Endothelial cell (in vitro differentiated cells): ENCODE measurements at regions not wholly inside any gene's neighbourhood (a gene's known extent, or its start where the extent isn't known, plus 50 kb on each side); places are given as distances from the start of the nearest gene placed in this dataset.

Experiments
- DNase-seq: peaks from one replicate; pipeline ENCODE4 v3.0.0; 2021; ENCODE audit warnings: low spot score
- H3K27ac Mint-ChIP-seq: one replicate; pipeline ENCODE4 v1.8.0; 2021; ENCODE audit warnings: mixed read lengths, inconsistent platforms; ENCODE audit not compliant: unreplicated experiment
- H3K27me3 Mint-ChIP-seq: one replicate; pipeline ENCODE4 v1.8.0; 2021; ENCODE audit warnings: mild to moderate bottlenecking, moderate library complexity, mixed read lengths, inconsistent platforms; ENCODE audit not compliant: unreplicated experiment
- H3K36me3 Mint-ChIP-seq: one replicate; pipeline ENCODE4 v1.8.0; 2021; ENCODE audit warnings: mild to moderate bottlenecking, low read depth, mixed read lengths, inconsistent platforms; ENCODE audit not compliant: unreplicated experiment
- H3K4me1 Mint-ChIP-seq: one replicate; pipeline ENCODE4 v1.8.0; 2021; ENCODE audit warnings: mild to moderate bottlenecking, mixed read lengths, inconsistent platforms; ENCODE audit not compliant: unreplicated experiment
- H3K4me3 Mint-ChIP-seq: one replicate; pipeline ENCODE4 v1.8.0; 2021; ENCODE audit warnings: mild to moderate bottlenecking, mixed read lengths, inconsistent platforms; ENCODE audit not compliant: unreplicated experiment
- H3K9me3 Mint-ChIP-seq: one replicate; pipeline ENCODE4 v1.8.0; 2021; ENCODE audit warnings: mixed read lengths, inconsistent platforms; ENCODE audit not compliant: unreplicated experiment
- CTCF ChIP-seq: fragments of 200-600 bp; sonication (generic); IDR thresholded peaks from one replicate; pipeline ENCODE4 v1.5.0; 2021; ENCODE audit warnings: antibody characterized with exemption; ENCODE audit not compliant: unreplicated experiment

GRCh38 chr10:94093286-94093905 is 99.7 kb downstream of the PLCE1 start:
- Mint-ChIP-seq H3K4me3 (no peak overlapping the region), H3K27me3 (peaks cover 2% of the 10 kb centered on the region), H3K9me3 (no peaks in the 10 kb centered on the region), H3K36me3 (no peaks in the 10 kb centered on the region), H3K4me1 (peaks cover 2% of the 10 kb centered on the region), H3K27ac (no peak overlapping the region)
- TF ChIP-seq CTCF, result no peak
- DNase-seq, result no peak

GRCh38 chr10:94094540-94094939 is 100.8 kb downstream of the PLCE1 start:
- DNase-seq, result no peak
- H3K9me3 Mint-ChIP-seq, result no peaks in the 10 kb centered on the region
- peaks cover 2% of the 10 kb centered on the region for H3K27me3 Mint-ChIP-seq
- TF ChIP-seq CTCF, result no peak
- H3K4me1 Mint-ChIP-seq, result no peaks in the 10 kb centered on the region
- no peak overlapping the region for H3K4me3 Mint-ChIP-seq
- H3K36me3 Mint-ChIP-seq, result no peaks in the 10 kb centered on the region
- no peak overlapping the region for H3K27ac Mint-ChIP-seq

- H3K27ac Mint-ChIP-seq, result no peak overlapping the region
- no peak for DNase-seq
- H3K4me1 Mint-ChIP-seq, result peaks cover 4% of the 10 kb centered on the region
- TF ChIP-seq CTCF, result no peak
- H3K9me3 Mint-ChIP-seq, result no peaks in the 10 kb centered on the region
- H3K36me3 Mint-ChIP-seq, result no peaks in the 10 kb centered on the region
- H3K4me3 Mint-ChIP-seq, result no peak overlapping the region
- H3K27me3 Mint-ChIP-seq, result peaks cover 2% of the 10 kb centered on the region
These were observed 103.9 kb downstream of the PLCE1 start for GRCh38 chr10:94097656-94098055.

GRCh38 chr10:94098896-94099295 is 105.2 kb downstream of the PLCE1 start:
- H3K4me1 Mint-ChIP-seq, result peaks cover 4% of the 10 kb centered on the region
- H3K27ac Mint-ChIP-seq, result no peak overlapping the region
- H3K27me3 Mint-ChIP-seq, result peaks cover 2% of the 10 kb centered on the region
- TF ChIP-seq CTCF, result no peak
- no peak for DNase-seq
- H3K9me3 Mint-ChIP-seq, result no peaks in the 10 kb centered on the region
- no peak overlapping the region for H3K4me3 Mint-ChIP-seq
- H3K36me3 Mint-ChIP-seq, result no peaks in the 10 kb centered on the region

GRCh38 chr10:94101894-94102293 is 108.2 kb downstream of the PLCE1 start:
- Mint-ChIP-seq H3K36me3 (no peaks in the 10 kb centered on the region), H3K9me3 (no peaks in the 10 kb centered on the region), H3K27me3 (no peaks in the 10 kb centered on the region), H3K4me3 (no peak overlapping the region), H3K27ac (no peak overlapping the region), H3K4me1 (peaks cover 6% of the 10 kb centered on the region)
- DNase-seq, result no peak
- no peak for TF ChIP-seq CTCF
